Gastroesophageal sphincter (tissue), 4 donors: ENCODE measurements at regions not wholly inside any gene's neighbourhood (a gene's known extent, or its start where the extent isn't known, plus 50 kb on each side); places are given as distances from the start of the nearest gene placed in this dataset.

Experiments used
- ATAC-seq: fragments of 150-250 bp; one replicate; pipeline ENCODE4 v1.9.1; 2016; ENCODE audit warnings: mild to moderate bottlenecking, moderate library complexity
- H3K27ac ChIP-seq, 4 donors: fragments of 200-600 bp; sonication (generic) in 3 of 4; 1 replicate in 3 of 4; 2 replicates in 1 of 4; pipeline ENCODE4 v1.5.1; 2016 to 2019
- H3K27me3 ChIP-seq: fragments of 200-600 bp; sonication (generic); one replicate; pipeline ENCODE4 v1.5.1; 2019
- H3K36me3 ChIP-seq, 2 donors: fragments of 200-600 bp; sonication (generic); one replicate each; pipeline ENCODE4 v1.5.1; 2019; ENCODE audit warnings: control low read depth in 1 of 2
- H3K4me1 ChIP-seq, 3 donors: fragments of 200-600 bp; sonication (generic); 1 replicate in 2 of 3; 2 replicates in 1 of 3; pipeline ENCODE4 v1.5.1; 2016 to 2019; ENCODE audit warnings: control low read depth in 2 of 3
- H3K4me3 ChIP-seq, 2 donors: fragments of 200-600 bp; sonication (generic); one replicate each; pipeline ENCODE4 v1.5.1; 2019; ENCODE audit warnings: mild to moderate bottlenecking in 1 of 2, moderate library complexity in 1 of 2
- H3K9me3 ChIP-seq, 3 donors: fragments of 200-600 bp; sonication (generic); one replicate each; pipeline ENCODE4 v1.5.1; 2017 to 2019; ENCODE audit warnings: control low read depth in 2 of 3
- CTCF ChIP-seq, 4 experiments: fragments of 200-600 bp in 2 of 4; fragments of 450-650 bp in 2 of 4; sonication (generic) in 1 of 4; IDR thresholded peaks; one replicate each; pipeline ENCODE4 v1.5.1; 2017 to 2019; ENCODE audit warnings: antibody characterized with exemption in 4 of 4, mild to moderate bottlenecking in 2 of 4, moderate library complexity in 2 of 4
- EP300 ChIP-seq: sonication (generic); formaldehyde crosslinking; IDR thresholded peaks from one replicate; pipeline ENCODE4 v1.6.1; 2017; ENCODE audit warnings: antibody characterized with exemption, mild to moderate bottlenecking
- POLR2A ChIP-seq, 2 donors: fragments of 450-650 bp; IDR thresholded peaks; one replicate each; pipeline ENCODE4 v1.6.1; 2017; ENCODE audit warnings: antibody characterized with exemption in 2 of 2, mild to moderate bottlenecking in 2 of 2, moderate library complexity in 1 of 2
- POLR2AphosphoS5 ChIP-seq: sonication (generic); formaldehyde crosslinking; IDR thresholded peaks from one replicate; pipeline ENCODE4 v1.6.1; 2017; ENCODE audit warnings: antibody characterized with exemption
- WGBS, 2 donors: methylation state at CpG; one replicate each; pipeline ENCODE4 v1.1.5; 2018; ENCODE audit warnings: low coverage in 1 of 2; 5-methylcytosine and 5-hydroxymethylcytosine counted together

- H3K36me3 ChIP-seq = no peaks in the 10 kb centered on the region
- H3K4me3 ChIP-seq = no peak overlapping the region
- H3K27ac ChIP-seq = no peak overlapping the region
- H3K4me1 ChIP-seq = no peaks in the 10 kb centered on the region
- no peak for ATAC-seq
- no peaks in the 10 kb centered on the region for H3K27me3 ChIP-seq
- no peak for TF ChIP-seq CTCF (IDR thresholded peaks at IDR 0.05)
- no peak for TF ChIP-seq POLR2AphosphoS5
- no peak for TF ChIP-seq POLR2A (IDR thresholded peaks at IDR 0.05)
- no peak for TF ChIP-seq EP300
- peaks cover 0 to 13% (median 0%) of the 10 kb centered on the region in 3 donors for H3K9me3 ChIP-seq
- WGBS, 2 donors = 74 to 81% methylated on average over 5 of the region's 5 CpGs
Measured at GRCh38 chr3:177307826-177308225, 110.5 kb upstream of the TBL1XR1 start.

- no peak for ATAC-seq
- peaks cover 0 to 13% (median 0%) of the 10 kb centered on the region in 3 donors for H3K9me3 ChIP-seq
- WGBS, 2 donors = 63 to 80% methylated on average over 1 to 3 of the region's 5 CpGs
- H3K27me3 ChIP-seq = no peaks in the 10 kb centered on the region
- no peak for TF ChIP-seq POLR2AphosphoS5
- no peak for TF ChIP-seq CTCF (IDR thresholded peaks at IDR 0.05)
- no peak for TF ChIP-seq POLR2A (IDR thresholded peaks at IDR 0.05)
- no peak for TF ChIP-seq EP300
- H3K4me1 ChIP-seq = no peaks in the 10 kb centered on the region
- H3K4me3 ChIP-seq = no peak overlapping the region
- no peak overlapping the region for H3K27ac ChIP-seq
- H3K36me3 ChIP-seq = no peaks in the 10 kb centered on the region
Measured at GRCh38 chr3:177308286-177308685, 111.0 kb upstream of the TBL1XR1 start.

GRCh38 chr3:177308911-177309310 lies 111.6 kb upstream of the TBL1XR1 start:
- H3K4me1 ChIP-seq = no peaks in the 10 kb centered on the region
- no peak overlapping the region for H3K4me3 ChIP-seq
- H3K27ac ChIP-seq = no peak overlapping the region
- TF ChIP-seq POLR2A (IDR thresholded peaks at IDR 0.05) (no peak), CTCF (IDR thresholded peaks at IDR 0.05) (no peak), POLR2AphosphoS5 (no peak), EP300 (no peak)
- ATAC-seq = no peak
- peaks cover 0 to 13% (median 0%) of the 10 kb centered on the region in 3 donors for H3K9me3 ChIP-seq
- H3K27me3 ChIP-seq = no peaks in the 10 kb centered on the region
- 62 to 95% methylated on average over 3 of the region's 3 CpGs for WGBS, 2 donors
- H3K36me3 ChIP-seq = no peaks in the 10 kb centered on the region

DNA sequence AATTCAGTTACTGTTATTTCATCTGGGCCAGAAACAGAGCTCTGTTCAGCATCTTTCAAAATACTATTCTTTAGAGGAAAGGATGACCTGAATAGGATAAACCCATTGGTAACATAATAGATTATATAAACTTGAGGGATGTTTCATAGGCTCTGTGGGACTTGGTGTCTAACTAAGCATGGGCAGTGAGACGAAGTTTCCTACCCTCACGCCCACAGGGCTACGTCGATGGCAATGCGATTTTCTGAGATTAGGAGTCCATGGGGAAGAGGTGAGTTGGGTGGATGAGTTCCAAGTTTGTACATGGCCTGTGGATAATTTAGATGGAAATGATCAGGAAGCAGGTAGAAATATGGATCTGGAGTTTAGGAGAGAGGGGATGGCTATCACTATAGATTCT lies 115.2 kb upstream of the TBL1XR1 start:
- H3K27me3 ChIP-seq = no peaks in the 10 kb centered on the region
- TF ChIP-seq EP300 (no peak), POLR2A (IDR thresholded peaks at IDR 0.05) (no peak), CTCF (IDR thresholded peaks at IDR 0.05) (no peak), POLR2AphosphoS5 (no peak)
- WGBS, 2 donors = 98% methylated on average over 5 of the region's 5 CpGs
- no peaks in the 10 kb centered on the region for H3K4me1 ChIP-seq
- H3K27ac ChIP-seq = no peak overlapping the region
- H3K36me3 ChIP-seq = no peaks in the 10 kb centered on the region
- peaks cover 0 to 13% (median 0%) of the 10 kb centered on the region in 3 donors for H3K9me3 ChIP-seq
- no peak for ATAC-seq
- no peak overlapping the region for H3K4me3 ChIP-seq

DNA sequence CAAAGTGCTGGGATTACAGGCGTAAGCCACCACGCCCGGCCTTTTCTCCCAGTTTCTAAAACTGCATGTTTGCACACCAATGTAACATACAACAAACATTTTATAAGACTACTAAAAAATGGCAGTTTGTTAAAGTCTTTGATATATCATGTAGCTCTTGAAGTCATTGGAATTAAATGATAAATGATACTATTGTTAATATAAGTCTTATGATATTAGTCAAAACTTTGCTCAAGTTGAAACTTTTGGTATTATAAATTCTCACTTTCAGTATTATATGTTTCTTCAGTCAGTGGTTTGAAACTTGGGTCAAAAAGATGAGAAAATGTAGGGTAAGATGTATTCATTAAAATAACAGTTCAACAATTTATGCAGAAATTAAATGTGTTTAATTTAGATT lies 117.6 kb upstream of the TBL1XR1 start:
- no peak for ATAC-seq
- no peak overlapping the region for H3K27ac ChIP-seq
- TF ChIP-seq POLR2A (IDR thresholded peaks at IDR 0.05) (no peak), CTCF (IDR thresholded peaks at IDR 0.05) (no peak), EP300 (no peak), POLR2AphosphoS5 (no peak)
- no peaks in the 10 kb centered on the region for H3K27me3 ChIP-seq
- H3K4me3 ChIP-seq = no peak overlapping the region
- H3K36me3 ChIP-seq = no peaks in the 10 kb centered on the region
- 100% methylated on average over 2 to 3 of the region's 3 CpGs for WGBS, 2 donors
- H3K9me3 ChIP-seq = peaks cover 0 to 10% (median 0%) of the 10 kb centered on the region in 3 donors
- H3K4me1 ChIP-seq = no peaks in the 10 kb centered on the region
